GM19240 (cell line): ENCODE measurements at regions not wholly inside any gene's neighbourhood (a gene's known extent, or its start where the extent isn't known, plus 50 kb on each side); places are given as distances from the start of the nearest gene placed in this dataset.

Source experiments
- DNase-seq: peaks from one replicate; pipeline ENCODE4 v3.0.0; 2011; ENCODE audit warnings: low spot score; ENCODE audit not compliant: insufficient read length

- no peak for DNase-seq
These were observed 143.4 kb upstream of the CPSF6 start for GRCh38 chr12:69095765-69096477.

DNA sequence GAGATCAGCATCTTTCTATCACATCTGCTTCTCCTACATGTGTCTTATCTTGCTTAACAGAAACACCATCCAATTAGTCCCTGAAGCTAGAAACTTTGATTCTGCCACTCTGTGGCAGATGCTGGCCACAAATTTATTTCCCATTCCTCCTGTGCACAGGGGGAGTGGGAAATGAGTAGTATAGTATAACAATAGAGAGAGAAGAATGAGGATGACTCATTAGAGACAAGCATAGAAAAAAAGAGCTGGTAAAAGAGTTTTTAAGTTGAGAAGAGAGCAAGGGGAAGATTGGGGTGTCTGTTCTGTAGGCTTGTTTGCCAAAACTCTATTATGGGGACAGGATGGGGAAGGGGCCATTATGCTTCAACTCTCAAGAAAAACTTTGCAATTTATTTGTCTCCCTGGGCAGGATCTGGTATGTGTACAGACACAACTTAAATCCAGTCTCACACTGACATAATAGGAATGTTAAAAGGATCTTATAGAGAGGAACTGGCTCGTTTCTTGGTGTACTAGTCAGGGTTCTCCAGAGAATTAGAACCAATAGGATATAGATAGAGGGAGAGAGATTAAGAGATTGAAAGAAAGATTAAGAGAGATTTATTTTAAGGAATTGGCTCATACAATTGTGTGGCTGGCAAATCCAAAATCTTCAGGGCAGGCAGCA, 142.6 kb upstream of the CPSF6 start:
- DNase-seq: no peak

GRCh38 chr12:69097619-69098368, 141.6 kb upstream of the CPSF6 start:
- DNase-seq: no peak

GRCh38 chr12:69099201-69099837, 140.1 kb upstream of the CPSF6 start:
- DNase-seq: no peak

- no peak for DNase-seq
These were observed 137.9 kb upstream of the CPSF6 start for GRCh38 chr12:69101505-69101904.

DNA sequence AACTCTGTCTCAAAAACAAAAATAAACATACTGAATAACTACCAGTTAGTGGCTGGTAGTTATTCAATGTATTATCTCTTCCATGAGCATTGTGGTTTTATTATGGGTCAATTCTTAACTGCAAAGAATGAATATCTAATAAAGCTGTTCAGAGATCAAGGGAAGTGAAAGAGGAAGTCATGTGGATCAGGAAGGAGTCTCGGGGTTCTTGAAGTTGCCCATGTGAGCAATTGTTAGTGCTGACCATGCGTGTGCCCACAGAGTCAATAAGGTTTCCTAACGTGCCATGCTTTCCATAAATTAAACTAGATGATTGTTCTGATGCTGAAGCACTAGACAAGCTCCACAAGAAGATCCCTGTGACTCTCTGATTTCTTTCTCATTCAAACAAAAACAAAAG, 136.5 kb upstream of the CPSF6 start:
- DNase-seq: no peak

- DNase-seq: no peak
These were observed 134.0 kb upstream of the CPSF6 start for GRCh38 chr12:69105101-69105962.

- DNase-seq: no peak
These were observed 132.8 kb upstream of the CPSF6 start for GRCh38 chr12:69106482-69107118.

DNA sequence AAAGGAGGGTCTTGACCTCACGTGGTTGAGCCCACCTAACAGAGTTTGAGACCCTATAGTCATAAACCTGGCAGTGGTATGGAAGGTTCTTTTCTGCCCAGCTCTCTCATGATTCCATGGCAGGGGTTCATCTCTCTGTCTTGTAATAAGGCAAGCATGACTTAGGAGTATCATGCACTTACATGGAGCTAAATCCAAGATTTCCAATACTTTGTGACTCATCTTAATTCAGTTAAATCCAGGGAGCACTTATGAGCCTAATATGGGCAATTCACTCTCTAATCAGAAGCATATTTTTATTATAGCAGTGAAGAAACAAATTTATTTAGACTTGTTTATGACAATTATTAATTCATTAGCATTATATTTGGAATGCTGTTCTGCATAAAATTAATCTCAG, 131.8 kb upstream of the CPSF6 start:
- DNase-seq: no peak

DNA sequence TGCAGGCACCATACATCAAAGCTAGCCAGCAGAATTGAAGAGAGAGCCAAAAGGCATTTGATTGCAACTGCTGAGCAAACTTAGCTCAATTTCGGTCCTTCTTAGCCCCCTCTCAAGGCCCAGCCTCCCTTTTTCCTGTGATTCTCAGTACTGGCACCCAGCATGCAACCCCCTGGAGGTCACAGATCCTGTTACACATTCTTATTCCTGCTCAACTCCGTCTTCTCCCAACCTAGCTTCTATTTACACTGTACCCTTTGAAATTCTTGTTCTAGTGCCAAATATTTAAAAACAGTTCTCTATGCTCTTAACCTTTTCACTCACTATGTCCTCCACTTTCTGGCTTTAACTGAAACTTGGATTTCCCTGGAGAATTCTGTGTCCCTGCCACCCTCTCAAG, 131.3 kb upstream of the CPSF6 start:
- no peak for DNase-seq

DNA sequence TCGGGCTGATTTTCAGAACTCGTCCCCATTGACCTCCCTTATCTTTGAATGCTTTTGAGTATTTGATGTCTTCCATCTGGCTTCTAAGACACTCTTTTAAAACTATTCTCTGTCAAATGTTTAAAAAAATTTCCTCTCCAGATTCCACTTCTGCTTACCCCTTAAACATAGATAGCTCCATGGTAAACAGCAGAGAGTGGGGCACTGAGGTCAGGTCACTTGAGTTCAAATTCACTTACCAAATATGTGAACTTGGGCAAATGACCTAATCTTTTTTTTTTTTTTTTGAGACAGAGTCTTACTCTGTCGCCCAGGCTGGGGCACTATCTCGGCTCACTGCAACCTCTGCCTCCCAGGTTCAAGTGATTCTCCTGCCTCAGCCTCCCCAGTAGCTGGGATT, 126.8 kb upstream of the CPSF6 start:
- no peak for DNase-seq

DNA sequence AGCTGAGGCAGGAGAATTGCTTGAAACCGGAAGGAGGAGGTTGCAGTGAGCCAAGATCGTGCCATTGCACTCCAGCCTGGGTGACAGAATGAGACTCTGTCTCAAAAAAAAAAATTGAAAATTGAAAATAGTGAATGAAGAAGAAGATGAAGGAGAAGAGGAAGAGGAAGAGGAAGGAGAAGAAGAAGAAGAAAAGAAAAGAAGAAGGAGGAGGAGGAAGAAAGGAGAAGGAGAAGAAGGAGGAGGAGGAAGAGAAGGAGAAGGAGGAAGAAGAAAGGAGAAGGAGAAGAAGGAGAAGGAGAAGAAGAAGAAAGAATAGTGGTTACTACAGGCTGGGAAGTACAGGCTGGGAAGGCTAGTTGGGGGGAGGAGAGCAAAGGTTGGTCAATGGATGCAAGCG, 124.3 kb upstream of the CPSF6 start:
- no peak for DNase-seq

DNA sequence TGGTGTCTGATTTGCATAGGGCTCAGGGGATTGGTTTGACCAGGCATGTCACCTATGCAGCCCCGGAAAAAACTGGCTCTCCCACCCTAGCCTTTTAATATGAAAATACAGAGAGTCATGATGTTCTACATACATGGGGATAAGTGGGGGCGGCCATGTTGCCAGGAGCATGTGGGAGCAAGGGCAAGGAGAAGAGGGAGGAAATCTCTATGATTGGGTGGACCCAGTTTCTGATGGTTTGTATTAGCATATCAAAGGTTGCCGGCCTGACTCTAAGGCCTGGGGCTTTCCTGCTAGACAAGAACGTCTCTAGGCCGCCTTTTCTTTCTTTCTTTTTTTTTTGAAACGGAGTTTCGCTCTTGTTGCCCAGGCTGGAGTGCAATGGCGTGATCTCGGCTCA, 123.4 kb upstream of the CPSF6 start:
- no peak for DNase-seq

DNA sequence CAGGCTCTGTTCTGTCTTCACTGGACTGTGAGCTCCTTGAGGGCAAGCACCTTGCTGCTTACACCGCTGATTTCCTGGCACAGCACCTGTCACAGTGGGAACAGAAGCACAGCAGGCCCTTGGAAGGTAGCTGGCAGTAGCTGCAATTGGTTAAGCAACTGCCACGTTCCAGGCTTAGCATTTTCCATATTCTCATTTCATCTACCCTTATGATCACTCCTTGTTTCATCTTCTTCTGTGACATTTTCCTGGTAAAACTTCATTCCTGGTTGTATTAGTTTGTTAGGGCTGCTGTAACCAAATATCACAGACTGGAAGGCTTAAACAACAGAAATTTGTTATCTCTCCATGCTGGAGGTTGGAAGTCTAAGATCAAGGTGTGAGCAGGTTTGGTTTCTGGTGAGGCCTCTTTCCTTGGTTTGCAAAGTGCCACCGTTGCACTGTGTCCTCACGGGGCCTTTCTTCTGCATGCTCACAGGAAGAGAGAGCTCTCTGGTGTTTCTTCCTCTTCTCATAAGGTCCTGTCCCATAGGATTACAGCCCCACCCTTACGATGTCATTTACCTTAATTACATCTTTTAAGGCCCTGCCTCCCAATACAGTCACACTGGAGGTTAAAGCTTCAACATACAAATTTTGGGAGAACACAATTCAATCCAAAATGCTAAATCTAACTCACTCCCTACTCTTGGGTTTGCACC, 121.7 kb upstream of the CPSF6 start:
- DNase-seq: no peak

- no peak for DNase-seq
These were observed 120.9 kb upstream of the CPSF6 start for GRCh38 chr12:69118516-69118915.

DNA sequence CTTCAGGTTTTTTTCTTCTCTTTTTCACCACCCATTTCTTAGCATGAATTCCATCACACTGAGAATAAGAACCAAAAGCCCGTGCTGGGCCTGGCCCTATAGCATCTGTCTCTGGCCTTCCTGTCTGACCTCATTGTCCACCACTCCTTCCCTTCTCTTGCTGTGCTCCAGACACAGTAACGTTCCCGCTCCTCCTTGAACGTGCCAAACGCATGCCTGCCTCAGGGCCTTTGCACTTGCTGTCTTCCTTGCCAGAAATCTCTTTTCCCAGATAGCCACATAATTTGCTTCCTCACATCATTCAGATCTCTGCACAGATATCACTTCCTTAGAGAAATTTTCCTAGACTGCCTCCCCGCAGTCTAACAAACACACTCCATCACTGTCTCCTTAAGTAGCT, 119.6 kb upstream of the CPSF6 start:
- DNase-seq: no peak

DNA sequence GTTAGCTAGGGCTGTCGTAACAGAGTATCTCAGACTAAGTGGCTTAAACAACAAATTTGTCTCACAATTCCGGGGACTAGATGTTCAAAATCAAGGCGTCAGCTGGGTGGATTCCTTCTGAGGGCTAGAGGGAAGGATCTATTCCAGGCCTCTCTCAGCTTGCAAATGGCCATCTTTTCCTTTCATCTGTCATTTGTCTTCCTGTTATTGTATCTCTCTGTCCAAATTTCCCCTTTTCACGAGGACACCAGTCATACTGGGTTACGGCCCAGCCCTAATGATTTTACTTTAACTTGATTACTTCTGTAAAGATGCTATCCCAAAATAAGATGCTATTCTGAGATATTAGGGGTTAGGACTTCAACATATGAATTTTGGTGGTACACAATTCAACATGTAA, 119.0 kb upstream of the CPSF6 start:
- no peak for DNase-seq

DNA sequence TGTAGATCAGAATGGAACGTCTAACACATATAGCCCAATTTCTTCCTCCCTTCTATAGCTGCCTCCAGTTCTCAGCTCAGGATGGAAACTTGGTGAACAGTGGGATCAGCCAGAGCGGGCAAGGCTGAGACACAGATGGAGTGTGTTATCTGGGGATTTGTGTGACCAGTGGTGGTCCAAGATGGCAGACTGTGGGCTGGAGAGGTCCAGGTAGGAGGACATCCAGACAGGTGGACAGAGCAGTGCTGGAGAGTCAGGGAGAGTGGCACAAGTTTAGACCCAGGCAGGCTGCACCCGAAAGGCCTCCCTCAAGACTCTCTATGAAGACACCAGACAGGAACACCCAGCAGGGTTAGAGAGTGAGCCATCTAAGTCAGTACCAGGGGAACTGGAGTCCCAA, 116.1 kb upstream of the CPSF6 start:
- no peak for DNase-seq

GRCh38 chr12:69123919-69124638, 115.3 kb upstream of the CPSF6 start:
- DNase-seq: no peak
